Neuronal stem cell (in vitro differentiated cells): ENCODE measurements at regions not wholly inside any gene's neighbourhood (a gene's known extent, or its start where the extent isn't known, plus 50 kb on each side); places are given as distances from the start of the nearest gene placed in this dataset.
"Not testable (repeated sequence)": the region's sequence is repeated elsewhere in the genome, so short reads cannot be mapped to it uniquely, and the experiment has no call there.

ENCODE experiments used
- DNase-seq: peaks from one replicate; pipeline ENCODE4 v3.0.0-alpha.2; 2013; ENCODE audit warnings: low spot score
- H2AFZ ChIP-seq: one replicate; pipeline ENCODE4 v1.6.1; 2013; ENCODE audit warnings: mild to moderate bottlenecking, low read length, inconsistent platforms
- H2AK5ac ChIP-seq: 2 replicates; pipeline ENCODE4 v1.6.1; 2013; ENCODE audit warnings: low read depth, mild to moderate bottlenecking, inconsistent platforms, low read length, moderate library complexity, mixed read lengths
- H2BK120ac ChIP-seq: 2 replicates; pipeline ENCODE4 v1.6.1; 2013; ENCODE audit warnings: low read depth, mild to moderate bottlenecking, inconsistent platforms, low read length, moderate library complexity, mixed read lengths
- H2BK12ac ChIP-seq: one replicate; pipeline ENCODE4 v1.6.1; 2013; ENCODE audit warnings: low read length, inconsistent platforms
- H2BK15ac ChIP-seq: 2 replicates; pipeline ENCODE4 v1.6.1; 2013; ENCODE audit warnings: mild to moderate bottlenecking, low read length, inconsistent platforms, mixed read lengths
- H2BK5ac ChIP-seq: one replicate; pipeline ENCODE4 v1.6.1; 2013; ENCODE audit warnings: inconsistent platforms, mild to moderate bottlenecking, low read length, moderate library complexity
- H3K14ac ChIP-seq: one replicate; pipeline ENCODE4 v1.6.1; 2013; ENCODE audit warnings: low read length, inconsistent platforms
- H3K18ac ChIP-seq: 2 replicates; pipeline ENCODE4 v1.6.1; 2013; ENCODE audit warnings: low read length, inconsistent platforms
- H3K23ac ChIP-seq: 2 replicates; pipeline ENCODE4 v1.6.1; 2013; ENCODE audit warnings: low read depth, mild to moderate bottlenecking, mixed read lengths, low read length, inconsistent platforms; ENCODE audit not compliant: poor library complexity
- H3K27ac ChIP-seq: replicated peaks from 3 replicates; pipeline ENCODE4 v1.5.1; 2013; ENCODE audit warnings: low read length, inconsistent platforms
- H3K27me3 ChIP-seq, 3 experiments: 2 replicates each; pipeline ENCODE4 v1.6.1; 2013; ENCODE audit warnings: low read length in 3 of 3, mild to moderate bottlenecking in 2 of 3, inconsistent platforms in 1 of 3, low read depth in 1 of 3, mixed read lengths in 1 of 3, moderate library complexity in 1 of 3; ENCODE audit not compliant: control insufficient read depth in 3 of 3, insufficient read depth in 3 of 3
- H3K36me3 ChIP-seq, 2 donors: replicated peaks in 1 of 2; 2 replicates each; pipeline ENCODE4 v1.6.1; 2013; ENCODE audit warnings: low read length in 2 of 2; ENCODE audit not compliant: control insufficient read depth in 2 of 2, insufficient read depth in 2 of 2
- H3K4ac ChIP-seq: 2 replicates; pipeline ENCODE4 v1.6.1; 2013; ENCODE audit warnings: inconsistent platforms, mild to moderate bottlenecking, low read length, moderate library complexity
- H3K4me1 ChIP-seq, 2 donors: 1 replicate in 1 of 2; 2 replicates in 1 of 2; pipeline ENCODE4 v1.6.1; 2013; ENCODE audit warnings: low read length in 2 of 2, low read depth in 1 of 2; ENCODE audit not compliant: control insufficient read depth in 2 of 2, insufficient read depth in 1 of 2
- H3K4me2 ChIP-seq: one replicate; pipeline ENCODE4 v1.6.1; 2013; ENCODE audit warnings: mild to moderate bottlenecking, low read length, inconsistent platforms; ENCODE audit not compliant: insufficient read depth, poor library complexity, severe bottlenecking
- H3K4me3 ChIP-seq, 2 donors: 2 replicates each; pipeline ENCODE4 v1.5.1; 2013; ENCODE audit warnings: low read length in 2 of 2, mild to moderate bottlenecking in 2 of 2, inconsistent platforms in 1 of 2, moderate library complexity in 1 of 2
- H3K79me1 ChIP-seq: one replicate; pipeline ENCODE4 v1.6.1; 2013; ENCODE audit warnings: low read depth, mild to moderate bottlenecking, inconsistent platforms, low read length, moderate library complexity
- H3K9ac ChIP-seq: one replicate; pipeline ENCODE4 v1.6.1; 2013; ENCODE audit warnings: mild to moderate bottlenecking, low read depth, low read length, inconsistent platforms; ENCODE audit not compliant: poor library complexity
- H3K9me3 ChIP-seq, 2 donors: replicated peaks in 1 of 2; 2 replicates each; pipeline versions ENCODE3 to v1.6.1; 2013; ENCODE audit warnings: low read length in 2 of 2, mild to moderate bottlenecking in 2 of 2, inconsistent platforms in 1 of 2, low read depth in 1 of 2, mixed read lengths in 1 of 2, moderate library complexity in 1 of 2; ENCODE audit not compliant: control insufficient read depth in 2 of 2, insufficient read depth in 1 of 2
- H4K8ac ChIP-seq: one replicate; pipeline ENCODE4 v1.6.1; 2013; ENCODE audit warnings: low read depth, mild to moderate bottlenecking, inconsistent platforms, low read length, moderate library complexity
- H4K91ac ChIP-seq: one replicate; pipeline ENCODE4 v1.6.1; 2013; ENCODE audit warnings: low read length, low read depth, mild to moderate bottlenecking, inconsistent platforms; ENCODE audit not compliant: poor library complexity
- WGBS, 2 donors: extraction: QIAGEN DNeasy Blood & Tissue Kit; methylation state at CpG; one replicate each; pipeline ENCODE4 v1.1.7; 2013; ENCODE audit warnings: missing lambda C conversion rate in 2 of 2, mixed read lengths in 1 of 2; ENCODE audit not compliant: insufficient read length in 2 of 2, insufficient replicate concordance in 1 of 2; ENCODE audit errors: extremely low coverage in 2 of 2; 5-methylcytosine and 5-hydroxymethylcytosine counted together

GRCh38 chr16:7769091-7769490, 436.4 kb downstream of the RBFOX1 start:
- H2AFZ ChIP-seq, result not testable (repeated sequence)

GRCh38 chr16:7765079-7765550, 432.5 kb downstream of the RBFOX1 start:
- no peak overlapping the region for H3K4me3 ChIP-seq
- H4K91ac ChIP-seq, result no peak overlapping the region
- no peak overlapping the region for H3K9ac ChIP-seq
- no peak overlapping the region for H3K4me2 ChIP-seq
- no peak overlapping the region for H2BK5ac ChIP-seq
- H4K8ac ChIP-seq, result no peak overlapping the region
- no peak overlapping the region for H2AK5ac ChIP-seq
- H2BK15ac ChIP-seq, result no peak overlapping the region
- H3K27ac ChIP-seq, result no peak overlapping the region
- no peaks in the 10 kb centered on the region for H3K36me3 ChIP-seq
- H3K23ac ChIP-seq, result no peak overlapping the region
- no peak overlapping the region for H3K18ac ChIP-seq
- no peak for DNase-seq
- no peak overlapping the region for H2AFZ ChIP-seq
- H3K9me3 ChIP-seq, result no peaks in the 10 kb centered on the region
- WGBS, 2 donors, result no CpG with 5 or more reads among the region's 3 CpGs
- no peak overlapping the region for H3K14ac ChIP-seq
- H3K4ac ChIP-seq, result no peak overlapping the region
- no peaks in the 10 kb centered on the region for H3K79me1 ChIP-seq
- no peaks in the 10 kb centered on the region for H3K27me3 ChIP-seq
- H2BK12ac ChIP-seq, result no peak overlapping the region
- no peak overlapping the region for H2BK120ac ChIP-seq
- no peaks in the 10 kb centered on the region for H3K4me1 ChIP-seq

More at GRCh38 chr16:7769091-7769490, 436.4 kb downstream of the RBFOX1 start:
- not testable (repeated sequence) for H4K8ac ChIP-seq, H3K4ac ChIP-seq, H2BK120ac ChIP-seq, H3K79me1 ChIP-seq, H3K4me2 ChIP-seq, H3K4me1 ChIP-seq, H4K91ac ChIP-seq, DNase-seq, H2AK5ac ChIP-seq, H3K9me3 ChIP-seq, H3K4me3 ChIP-seq, H3K23ac ChIP-seq, H3K27ac ChIP-seq, H3K14ac ChIP-seq, H3K36me3 ChIP-seq, H3K27me3 ChIP-seq, H3K9ac ChIP-seq, H2BK15ac ChIP-seq, H3K18ac ChIP-seq, H2BK12ac ChIP-seq, H2BK5ac ChIP-seq
- no CpG with 5 or more reads among the region's 6 CpGs for WGBS, 2 donors

- H2BK12ac ChIP-seq, result no peak overlapping the region
- no peak overlapping the region for H3K4me2 ChIP-seq
- no peaks in the 10 kb centered on the region for H3K9me3 ChIP-seq
- no peaks in the 10 kb centered on the region for H3K4me1 ChIP-seq
- H2BK15ac ChIP-seq, result no peak overlapping the region
- H3K4ac ChIP-seq, result no peak overlapping the region
- no peaks in the 10 kb centered on the region for H3K79me1 ChIP-seq
- no peak overlapping the region for H2AK5ac ChIP-seq
- H3K14ac ChIP-seq, result no peak overlapping the region
- no peak overlapping the region for H3K27ac ChIP-seq
- H3K36me3 ChIP-seq, result no peaks in the 10 kb centered on the region
- H3K9ac ChIP-seq, result peak overlapping the region; percentile 32
- H2AFZ ChIP-seq, result no peak overlapping the region
- no peak overlapping the region for H4K8ac ChIP-seq
- WGBS, 2 donors, result no CpG with 5 or more reads among the region's 8 CpGs
- H4K91ac ChIP-seq, result no peak overlapping the region
- H3K18ac ChIP-seq, result no peak overlapping the region
- H2BK5ac ChIP-seq, result no peak overlapping the region
- no peak for DNase-seq
- no peaks in the 10 kb centered on the region for H3K27me3 ChIP-seq
- H3K23ac ChIP-seq, result no peak overlapping the region
- no peak overlapping the region for H2BK120ac ChIP-seq
- no peak overlapping the region for H3K4me3 ChIP-seq
Measured at GRCh38 chr16:7763111-7763510, 430.5 kb downstream of the RBFOX1 start.
